ENCODE measurements at regions not wholly inside any gene's neighbourhood (a gene's known extent, or its start where the extent isn't known, plus 50 kb on each side); places are given as distances from the start of the nearest gene placed in this dataset.
"Not testable (repeated sequence)": the region's sequence is repeated elsewhere in the genome, so short reads cannot be mapped to it uniquely, and the experiment has no call there.

DNA sequence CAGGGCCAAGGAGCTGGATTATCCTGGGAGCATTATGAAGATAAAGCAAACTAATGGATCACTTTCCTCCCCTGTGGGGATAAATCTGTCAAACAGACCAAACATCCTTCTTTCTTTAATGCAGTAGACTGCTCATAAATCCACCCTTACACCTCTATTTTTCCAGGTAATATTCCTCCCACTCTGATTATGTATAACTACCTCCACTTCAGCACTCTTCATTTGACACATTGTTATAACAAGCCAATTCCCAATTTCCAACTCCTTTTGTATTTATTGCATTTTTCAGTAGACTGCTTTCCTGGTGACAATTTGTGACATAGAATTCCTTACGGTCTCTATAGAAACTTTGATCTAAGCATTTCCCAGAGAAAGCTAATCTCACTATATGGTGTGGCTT, 115.0 kb upstream of the PRKG2 start:
- TF ChIP-seq, protein P1, sequence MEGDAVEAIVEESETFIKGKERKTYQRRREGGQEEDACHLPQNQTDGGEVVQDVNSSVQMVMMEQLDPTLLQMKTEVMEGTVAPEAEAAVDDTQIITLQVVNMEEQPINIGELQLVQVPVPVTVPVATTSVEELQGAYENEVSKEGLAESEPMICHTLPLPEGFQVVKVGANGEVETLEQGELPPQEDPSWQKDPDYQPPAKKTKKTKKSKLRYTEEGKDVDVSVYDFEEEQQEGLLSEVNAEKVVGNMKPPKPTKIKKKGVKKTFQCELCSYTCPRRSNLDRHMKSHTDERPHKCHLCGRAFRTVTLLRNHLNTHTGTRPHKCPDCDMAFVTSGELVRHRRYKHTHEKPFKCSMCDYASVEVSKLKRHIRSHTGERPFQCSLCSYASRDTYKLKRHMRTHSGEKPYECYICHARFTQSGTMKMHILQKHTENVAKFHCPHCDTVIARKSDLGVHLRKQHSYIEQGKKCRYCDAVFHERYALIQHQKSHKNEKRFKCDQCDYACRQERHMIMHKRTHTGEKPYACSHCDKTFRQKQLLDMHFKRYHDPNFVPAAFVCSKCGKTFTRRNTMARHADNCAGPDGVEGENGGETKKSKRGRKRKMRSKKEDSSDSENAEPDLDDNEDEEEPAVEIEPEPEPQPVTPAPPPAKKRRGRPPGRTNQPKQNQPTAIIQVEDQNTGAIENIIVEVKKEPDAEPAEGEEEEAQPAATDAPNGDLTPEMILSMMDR (IDR thresholded peaks at IDR 0.05; ENCODE audit: unreplicated experiment) = no peak
- Mint-ChIP-seq H3K36me3 (ENCODE audit: low read depth, unreplicated experiment) (no peaks in the 10 kb centered on the region), H3K4me3 (ENCODE audit: unreplicated experiment) (no peak overlapping the region), H3K9me3 (ENCODE audit: unreplicated experiment) (no peaks in the 10 kb centered on the region), H3K27ac (ENCODE audit: unreplicated experiment) (no peak overlapping the region), H3K4me1 (ENCODE audit: unreplicated experiment) (no peaks in the 10 kb centered on the region), H3K27me3 (ENCODE audit: unreplicated experiment) (peaks cover 3% of the 10 kb centered on the region)
- DNase-seq (ENCODE audit: low spot score) = no peak

DNA sequence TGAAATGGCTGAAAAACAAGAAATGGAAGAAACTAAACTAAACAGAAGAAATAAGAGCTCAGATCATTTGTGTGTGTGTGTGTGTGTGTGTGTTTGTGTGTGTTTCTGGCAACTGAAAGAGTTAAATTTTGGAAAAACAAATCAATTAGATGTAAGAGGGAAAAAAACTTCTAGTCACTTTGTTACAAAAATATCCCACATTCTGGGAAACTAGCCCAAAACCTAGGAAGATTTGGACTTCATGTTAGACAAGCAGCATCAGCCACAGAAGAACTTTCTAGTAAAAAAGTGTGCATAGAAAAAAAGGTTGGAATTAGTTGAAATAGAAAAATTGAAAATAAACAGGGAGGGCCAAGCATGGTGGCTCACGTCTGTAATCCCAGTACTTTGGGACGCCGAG, 111.6 kb upstream of the PRKG2 start:
- TF ChIP-seq, protein P1 (IDR thresholded peaks at IDR 0.05; ENCODE audit: unreplicated experiment) = no peak
- no peak for DNase-seq (ENCODE audit: low spot score)
- Mint-ChIP-seq H3K27ac (ENCODE audit: unreplicated experiment) (no peak overlapping the region), H3K4me3 (ENCODE audit: unreplicated experiment) (no peak overlapping the region), H3K9me3 (ENCODE audit: unreplicated experiment) (no peaks in the 10 kb centered on the region), H3K27me3 (ENCODE audit: unreplicated experiment) (peaks cover 3% of the 10 kb centered on the region), H3K4me1 (ENCODE audit: unreplicated experiment) (no peaks in the 10 kb centered on the region), H3K36me3 (ENCODE audit: low read depth, unreplicated experiment) (no peaks in the 10 kb centered on the region)

DNA sequence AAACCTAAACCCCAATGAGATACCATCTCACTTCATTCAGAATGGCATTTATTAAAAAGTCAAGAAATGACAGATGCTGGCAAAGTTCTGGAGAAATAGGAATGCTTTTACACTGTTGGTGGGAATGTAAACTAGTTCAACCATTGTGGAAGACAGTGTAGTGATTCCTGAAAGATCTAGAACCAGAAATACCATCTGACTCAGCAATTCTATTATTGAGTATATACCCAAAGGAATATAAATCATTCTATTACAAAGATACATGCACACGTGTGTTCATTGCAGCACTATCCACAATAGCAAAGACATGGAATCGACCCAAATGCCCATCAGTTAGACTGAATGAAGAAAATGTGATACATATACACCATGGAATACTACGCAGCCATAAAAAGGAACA, 109.6 kb upstream of the PRKG2 start:
- H3K27ac Mint-ChIP-seq (ENCODE audit: unreplicated experiment) = not testable (repeated sequence)

DNA sequence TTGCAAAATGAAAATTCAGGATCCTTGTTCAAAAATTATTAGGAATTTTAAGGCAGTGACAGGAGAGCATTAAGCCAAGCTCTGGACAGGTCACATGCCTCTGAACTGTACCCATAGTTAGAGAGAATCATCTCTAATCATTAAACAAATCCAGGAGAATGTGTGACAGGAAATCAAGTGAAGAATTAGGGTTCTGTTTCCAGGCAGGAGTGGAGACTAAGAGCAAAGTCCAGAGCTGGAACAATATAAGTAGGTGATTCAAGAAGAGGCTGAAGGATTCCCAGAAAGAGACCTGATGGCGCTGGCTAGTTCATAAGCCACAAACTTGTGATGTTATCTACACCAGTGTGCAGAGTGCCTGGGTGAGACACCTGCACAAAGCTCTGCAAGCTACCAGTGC, 104.6 kb upstream of the PRKG2 start:
- no peak for DNase-seq (ENCODE audit: low spot score)
- Mint-ChIP-seq H3K9me3 (ENCODE audit: unreplicated experiment) (no peaks in the 10 kb centered on the region), H3K36me3 (ENCODE audit: low read depth, unreplicated experiment) (no peaks in the 10 kb centered on the region), H3K4me3 (ENCODE audit: unreplicated experiment) (no peak overlapping the region), H3K27me3 (ENCODE audit: unreplicated experiment) (peaks cover 4% of the 10 kb centered on the region), H3K4me1 (ENCODE audit: unreplicated experiment) (peaks cover 9% of the 10 kb centered on the region), H3K27ac (ENCODE audit: unreplicated experiment) (no peak overlapping the region)
- TF ChIP-seq, protein P1 (IDR thresholded peaks at IDR 0.05; ENCODE audit: unreplicated experiment) = no peak

More for the DNA sequence above, 109.6 kb upstream of the PRKG2 start:
- H3K9me3 Mint-ChIP-seq (ENCODE audit: unreplicated experiment); H3K4me3 Mint-ChIP-seq (ENCODE audit: unreplicated experiment); H3K27me3 Mint-ChIP-seq (ENCODE audit: unreplicated experiment); H3K36me3 Mint-ChIP-seq (ENCODE audit: low read depth, unreplicated experiment); DNase-seq (ENCODE audit: low spot score); H3K4me1 Mint-ChIP-seq (ENCODE audit: unreplicated experiment): not testable (repeated sequence)

DNA sequence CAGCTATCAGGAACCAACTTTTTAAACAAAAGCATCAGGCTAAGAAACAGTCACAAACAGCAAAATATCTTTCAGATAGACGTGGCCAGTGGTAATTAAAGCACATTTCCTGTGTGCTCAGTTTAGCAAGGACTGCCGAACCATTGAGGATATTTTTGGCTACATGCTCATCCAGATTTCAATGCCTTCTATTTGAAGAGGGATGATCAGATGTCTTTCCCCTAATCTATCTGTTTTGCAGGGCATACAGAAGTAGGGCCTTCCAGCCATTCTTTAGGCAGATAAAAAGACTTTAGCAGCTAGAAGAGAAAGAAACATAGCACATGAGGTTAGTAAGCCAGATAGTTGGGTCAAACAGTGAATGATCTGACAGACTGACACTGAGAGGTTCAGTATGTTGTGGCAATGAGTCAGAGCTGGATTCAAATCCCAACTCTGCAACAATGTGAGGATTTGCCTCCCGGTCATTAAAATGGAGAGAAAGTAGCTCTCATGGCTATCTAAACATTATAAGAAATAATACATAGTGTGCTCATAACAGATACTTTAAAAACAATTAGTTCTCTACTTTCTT, 100.0 kb upstream of the PRKG2 start:
- H3K36me3 Mint-ChIP-seq (ENCODE audit: low read depth, unreplicated experiment) = no peaks in the 10 kb centered on the region
- peaks cover 15% of the 10 kb centered on the region for H3K4me1 Mint-ChIP-seq (ENCODE audit: unreplicated experiment)
- no peak overlapping the region for H3K4me3 Mint-ChIP-seq (ENCODE audit: unreplicated experiment)
- peaks cover 6% of the 10 kb centered on the region for H3K27me3 Mint-ChIP-seq (ENCODE audit: unreplicated experiment)
- TF ChIP-seq, protein P1 (IDR thresholded peaks at IDR 0.05; ENCODE audit: unreplicated experiment) = no peak
- H3K27ac Mint-ChIP-seq (ENCODE audit: unreplicated experiment) = peak overlapping the region; percentile 91
- no peaks in the 10 kb centered on the region for H3K9me3 Mint-ChIP-seq (ENCODE audit: unreplicated experiment)
- no peak for DNase-seq (ENCODE audit: low spot score)
